Astrocyte (in vitro differentiated cells and primary cell): ENCODE measurements at regions not wholly inside any gene's neighbourhood (a gene's known extent, or its start where the extent isn't known, plus 50 kb on each side); places are given as distances from the start of the nearest gene placed in this dataset.

Source experiments
- DNase-seq: peaks from one replicate; pipeline ENCODE4 v3.0.0-alpha.2; 2010; ENCODE audit warnings: low read depth
- FAIRE-seq: peaks from 2 replicates; lab custom pipeline; 2011; peaks lifted over from hg19 to GRCh38; lab: Jason Lieb, UNC
- H2AFZ ChIP-seq: 2 replicates; pipeline ENCODE4 v1.6.0; 2012; ENCODE audit warnings: low read depth, low read length, inconsistent platforms
- H3K27ac ChIP-seq: 2 replicates; pipeline ENCODE4 v1.5.1; 2011; ENCODE audit warnings: low read depth, low read length, inconsistent platforms
- H3K27me3 ChIP-seq: 2 replicates; pipeline ENCODE4 v1.6.0; 2011; ENCODE audit warnings: low read length, inconsistent platforms; ENCODE audit not compliant: insufficient read depth
- H3K36me3 ChIP-seq: 2 replicates; pipeline ENCODE4 v1.5.1; 2011; ENCODE audit warnings: low read length, inconsistent platforms; ENCODE audit not compliant: insufficient read depth
- H3K4me1 ChIP-seq: 2 replicates; pipeline ENCODE4 v1.5.1; 2011; ENCODE audit warnings: low read length, inconsistent platforms; ENCODE audit not compliant: insufficient read depth
- H3K4me2 ChIP-seq: 2 replicates; pipeline ENCODE4 v1.6.0; 2012; ENCODE audit warnings: low read length, inconsistent platforms
- H3K4me3 ChIP-seq: 2 replicates; pipeline ENCODE4 v1.5.1; 2011; ENCODE audit warnings: low read depth, mild to moderate bottlenecking, low read length, inconsistent platforms; ENCODE audit not compliant: insufficient read depth
- H3K79me2 ChIP-seq: 2 replicates; pipeline ENCODE4 v1.6.0; 2012; ENCODE audit warnings: mild to moderate bottlenecking, low read length, inconsistent platforms; ENCODE audit not compliant: insufficient read depth
- H3K9ac ChIP-seq: 2 replicates; pipeline ENCODE4 v1.6.0; 2012; ENCODE audit warnings: mild to moderate bottlenecking, low read length, inconsistent platforms
- H3K9me3 ChIP-seq: 2 replicates; pipeline ENCODE4 v1.5.1; 2012; ENCODE audit warnings: low read depth, mild to moderate bottlenecking, low read length, inconsistent platforms; ENCODE audit not compliant: insufficient read depth
- H4K20me1 ChIP-seq: 2 replicates; pipeline ENCODE4 v1.6.0; 2012; ENCODE audit warnings: low read length, inconsistent platforms; ENCODE audit not compliant: insufficient read depth
- H3K27ac Mint-ChIP-seq: one replicate; pipeline ENCODE4 v1.8.0; 2021; ENCODE audit warnings: mild to moderate bottlenecking, mixed read lengths; ENCODE audit not compliant: unreplicated experiment
- H3K27me3 Mint-ChIP-seq: one replicate; pipeline ENCODE4 v1.8.0; 2021; ENCODE audit warnings: low read depth, mixed read lengths; ENCODE audit not compliant: unreplicated experiment
- H3K36me3 Mint-ChIP-seq: one replicate; pipeline ENCODE4 v1.8.0; 2021; ENCODE audit warnings: low read depth, mixed read lengths; ENCODE audit not compliant: unreplicated experiment
- H3K4me1 Mint-ChIP-seq: one replicate; pipeline ENCODE4 v1.8.0; 2021; ENCODE audit warnings: low read depth, mixed read lengths; ENCODE audit not compliant: unreplicated experiment
- H3K4me3 Mint-ChIP-seq: one replicate; pipeline ENCODE4 v1.8.0; 2021; ENCODE audit warnings: mild to moderate bottlenecking, moderate library complexity, mixed read lengths; ENCODE audit not compliant: unreplicated experiment
- H3K9me3 Mint-ChIP-seq: one replicate; pipeline ENCODE4 v1.8.0; 2021; ENCODE audit warnings: mild to moderate bottlenecking, mixed read lengths; ENCODE audit not compliant: unreplicated experiment
- EZH2 ChIP-seq: IDR thresholded peaks from 2 replicates; pipeline ENCODE4 v1.6.1; 2012; ENCODE audit warnings: mild to moderate bottlenecking, low read length, inconsistent platforms; ENCODE audit not compliant: insufficient read depth
- TF ChIP-seq, protein P1 (sequence below): IDR thresholded peaks from 2 replicates; pipeline ENCODE4 v1.5.1; 2011; ENCODE audit warnings: low read depth, mild to moderate bottlenecking, inconsistent platforms, low read length, moderate library complexity; ENCODE audit not compliant: insufficient read depth

DNA sequence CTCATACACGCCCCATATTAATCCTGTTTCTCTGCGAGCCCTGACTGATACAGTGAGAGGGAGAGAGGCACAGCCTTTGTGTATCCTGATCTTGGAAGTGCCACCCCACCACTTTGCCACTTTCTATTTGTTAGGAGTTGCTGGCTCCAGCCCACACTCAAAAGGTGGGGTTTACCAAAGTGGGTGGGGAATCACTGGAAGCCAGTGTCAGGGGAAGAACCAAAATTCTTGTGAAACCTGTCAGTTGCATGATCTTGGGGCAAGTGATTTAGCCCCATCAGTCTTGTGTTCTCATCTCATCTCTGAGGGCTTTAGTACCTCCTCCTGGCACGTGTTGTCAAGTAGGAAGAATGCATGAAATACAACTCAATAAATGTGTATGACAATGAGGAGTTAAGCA, 119.5 kb downstream of the SOX9 start:
- Histone ChIP-seq H3K4me1 (no peaks in the 10 kb centered on the region), H3K9me3 (no peaks in the 10 kb centered on the region), H3K4me3 (no peak overlapping the region), H2AFZ (no peak overlapping the region), H3K27me3 (no peaks in the 10 kb centered on the region), H3K36me3 (no peaks in the 10 kb centered on the region), H3K27ac (no peak overlapping the region), H3K9ac (no peak overlapping the region), H4K20me1 (no peaks in the 10 kb centered on the region), H3K79me2 (no peaks in the 10 kb centered on the region), H3K4me2 (no peak overlapping the region)
- FAIRE-seq (no peak), DNase-seq (no peak)
- no peak overlapping the region for H3K27ac Mint-ChIP-seq
- no peaks in the 10 kb centered on the region for H3K36me3 Mint-ChIP-seq
- peaks cover 15% of the 10 kb centered on the region for H3K9me3 Mint-ChIP-seq
- no peaks in the 10 kb centered on the region for H3K4me1 Mint-ChIP-seq
- no peak for TF ChIP-seq EZH2
- TF ChIP-seq, protein P1, sequence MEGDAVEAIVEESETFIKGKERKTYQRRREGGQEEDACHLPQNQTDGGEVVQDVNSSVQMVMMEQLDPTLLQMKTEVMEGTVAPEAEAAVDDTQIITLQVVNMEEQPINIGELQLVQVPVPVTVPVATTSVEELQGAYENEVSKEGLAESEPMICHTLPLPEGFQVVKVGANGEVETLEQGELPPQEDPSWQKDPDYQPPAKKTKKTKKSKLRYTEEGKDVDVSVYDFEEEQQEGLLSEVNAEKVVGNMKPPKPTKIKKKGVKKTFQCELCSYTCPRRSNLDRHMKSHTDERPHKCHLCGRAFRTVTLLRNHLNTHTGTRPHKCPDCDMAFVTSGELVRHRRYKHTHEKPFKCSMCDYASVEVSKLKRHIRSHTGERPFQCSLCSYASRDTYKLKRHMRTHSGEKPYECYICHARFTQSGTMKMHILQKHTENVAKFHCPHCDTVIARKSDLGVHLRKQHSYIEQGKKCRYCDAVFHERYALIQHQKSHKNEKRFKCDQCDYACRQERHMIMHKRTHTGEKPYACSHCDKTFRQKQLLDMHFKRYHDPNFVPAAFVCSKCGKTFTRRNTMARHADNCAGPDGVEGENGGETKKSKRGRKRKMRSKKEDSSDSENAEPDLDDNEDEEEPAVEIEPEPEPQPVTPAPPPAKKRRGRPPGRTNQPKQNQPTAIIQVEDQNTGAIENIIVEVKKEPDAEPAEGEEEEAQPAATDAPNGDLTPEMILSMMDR, result no peak
- peaks cover 31% of the 10 kb centered on the region for H3K27me3 Mint-ChIP-seq
- no peak overlapping the region for H3K4me3 Mint-ChIP-seq

DNA sequence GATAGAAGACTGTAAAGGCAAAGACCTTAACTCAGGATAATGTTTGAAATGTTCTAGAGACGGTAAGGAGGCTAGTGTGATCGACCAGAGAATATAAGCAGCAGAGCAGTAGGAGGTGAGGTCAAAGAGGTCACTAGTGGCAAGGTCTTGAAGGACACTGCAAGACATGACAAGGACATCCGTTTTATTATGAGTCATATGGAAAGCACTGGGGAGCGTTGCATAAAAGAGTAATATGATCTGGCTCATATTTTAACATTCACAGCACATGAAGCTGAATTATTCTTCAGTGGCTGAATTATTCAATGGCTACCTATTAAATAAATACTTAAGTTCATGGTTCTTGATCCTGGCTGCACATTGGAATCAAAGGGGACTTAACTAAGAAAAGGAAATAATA, 123.7 kb downstream of the SOX9 start:
- Histone ChIP-seq H3K4me2 (no peak overlapping the region), H3K27ac (no peak overlapping the region), H3K9ac (no peak overlapping the region), H3K27me3 (no peaks in the 10 kb centered on the region), H3K36me3 (no peaks in the 10 kb centered on the region), H4K20me1 (no peaks in the 10 kb centered on the region), H3K9me3 (no peaks in the 10 kb centered on the region), H3K4me3 (no peak overlapping the region), H3K79me2 (no peaks in the 10 kb centered on the region), H3K4me1 (no peaks in the 10 kb centered on the region), H2AFZ (no peak overlapping the region)
- Mint-ChIP-seq H3K4me1 (no peaks in the 10 kb centered on the region), H3K4me3 (no peak overlapping the region), H3K9me3 (peaks cover 16% of the 10 kb centered on the region), H3K27ac (no peak overlapping the region), H3K27me3 (peaks cover 19% of the 10 kb centered on the region), H3K36me3 (no peaks in the 10 kb centered on the region)
- DNase-seq, result peak; percentile 18
- no peak for FAIRE-seq
- TF ChIP-seq, protein P1, result no peak
- no peak for TF ChIP-seq EZH2

DNA sequence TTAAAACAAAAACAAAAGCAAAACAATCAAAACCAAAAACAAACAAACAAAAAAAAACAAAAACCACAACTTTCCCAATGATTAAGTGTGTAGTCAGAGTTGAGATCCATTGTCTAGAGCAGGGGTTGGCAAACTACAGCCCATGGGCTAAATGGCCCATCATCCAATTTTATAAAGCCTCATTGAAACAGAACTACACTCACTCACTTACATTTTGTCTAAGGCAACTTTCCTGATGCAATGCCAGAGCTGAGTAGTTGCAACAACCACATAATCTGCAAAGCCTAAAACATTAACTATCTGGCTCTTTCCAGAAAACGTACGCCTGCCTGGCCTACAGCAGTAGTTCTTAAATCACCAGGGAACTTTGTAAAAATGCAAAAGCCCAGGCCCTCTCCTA, 124.1 kb downstream of the SOX9 start:
- no peaks in the 10 kb centered on the region for H3K9me3 ChIP-seq
- no peak overlapping the region for H3K27ac ChIP-seq
- no peaks in the 10 kb centered on the region for H3K4me1 ChIP-seq
- H3K27me3 Mint-ChIP-seq, result peaks cover 16% of the 10 kb centered on the region
- no peaks in the 10 kb centered on the region for H4K20me1 ChIP-seq
- H3K4me3 Mint-ChIP-seq, result no peak overlapping the region
- DNase-seq, result no peak
- no peaks in the 10 kb centered on the region for H3K36me3 Mint-ChIP-seq
- H3K4me3 ChIP-seq, result no peak overlapping the region
- H3K27ac Mint-ChIP-seq, result no peak overlapping the region
- no peak overlapping the region for H3K9ac ChIP-seq
- no peaks in the 10 kb centered on the region for H3K4me1 Mint-ChIP-seq
- peaks cover 14% of the 10 kb centered on the region for H3K9me3 Mint-ChIP-seq
- H3K27me3 ChIP-seq, result no peaks in the 10 kb centered on the region
- H3K4me2 ChIP-seq, result no peak overlapping the region
- no peak overlapping the region for H2AFZ ChIP-seq
- no peaks in the 10 kb centered on the region for H3K79me2 ChIP-seq
- FAIRE-seq, result no peak
- H3K36me3 ChIP-seq, result no peaks in the 10 kb centered on the region
- TF ChIP-seq EZH2, result no peak
- TF ChIP-seq, protein P1, result no peak
